NT2/D1 (cell line): ENCODE measurements at regions not wholly inside any gene's neighbourhood (a gene's known extent, or its start where the extent isn't known, plus 50 kb on each side); places are given as distances from the start of the nearest gene placed in this dataset.

ENCODE experiments used
- SUZ12 ChIP-seq: IDR thresholded peaks from 2 replicates; pipeline ENCODE4 v1.6.1; 2011; ENCODE audit not compliant: insufficient read length, insufficient read depth; ENCODE audit errors: extremely low read depth
- YY1 ChIP-seq: IDR thresholded peaks from 2 replicates; pipeline ENCODE4 v1.6.1; 2011; ENCODE audit not compliant: insufficient read length, insufficient read depth

DNA sequence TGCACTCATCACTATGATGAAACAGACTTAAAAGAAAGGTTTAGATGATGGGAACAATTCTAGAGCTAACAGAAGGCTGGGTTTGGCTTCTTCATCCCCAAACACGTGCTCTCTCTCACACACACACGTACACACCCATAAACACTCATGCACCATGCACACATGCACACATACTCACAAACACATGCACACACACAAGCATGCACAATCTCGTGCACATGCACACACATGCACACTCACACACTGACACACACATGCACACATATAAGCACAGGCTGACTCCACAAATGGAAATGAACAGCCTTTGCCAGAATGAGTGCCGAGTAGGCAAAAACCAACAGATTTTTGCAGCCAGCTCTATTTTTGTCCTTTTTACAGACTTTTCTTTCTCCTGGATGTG is 1571.6 kb downstream of the AACS start:
- TF ChIP-seq SUZ12 = no peak
- no peak for TF ChIP-seq YY1
